Glutamatergic neuron (in vitro differentiated cells): ENCODE measurements at regions not wholly inside any gene's neighbourhood (a gene's known extent, or its start where the extent isn't known, plus 50 kb on each side); places are given as distances from the start of the nearest gene placed in this dataset.
"Not testable (repeated sequence)": the region's sequence is repeated elsewhere in the genome, so short reads cannot be mapped to it uniquely, and the experiment has no call there.

ENCODE experiments used
- DNase-seq: peaks from one replicate; pipeline ENCODE4 v3.0.0; 2022
- H3K27ac Mint-ChIP-seq: one replicate; pipeline ENCODE4 v1.8.0; 2020; ENCODE audit warnings: mild to moderate bottlenecking, mixed read lengths, inconsistent platforms; ENCODE audit not compliant: unreplicated experiment
- H3K27me3 Mint-ChIP-seq: one replicate; pipeline ENCODE4 v1.8.0; 2020; ENCODE audit warnings: mild to moderate bottlenecking, moderate library complexity, mixed read lengths, inconsistent platforms; ENCODE audit not compliant: unreplicated experiment
- H3K36me3 Mint-ChIP-seq: one replicate; pipeline ENCODE4 v1.8.0; 2020; ENCODE audit warnings: mild to moderate bottlenecking, mixed read lengths, inconsistent platforms; ENCODE audit not compliant: unreplicated experiment
- H3K4me1 Mint-ChIP-seq: one replicate; pipeline ENCODE4 v1.8.0; 2020; ENCODE audit warnings: mild to moderate bottlenecking, low read depth, mixed read lengths, inconsistent platforms; ENCODE audit not compliant: unreplicated experiment
- H3K4me3 Mint-ChIP-seq: one replicate; pipeline ENCODE4 v1.8.0; 2020; ENCODE audit warnings: mild to moderate bottlenecking, mixed read lengths, inconsistent platforms; ENCODE audit not compliant: unreplicated experiment
- H3K9me3 Mint-ChIP-seq: one replicate; pipeline ENCODE4 v1.8.0; 2020; ENCODE audit warnings: mild to moderate bottlenecking, moderate library complexity, mixed read lengths, inconsistent platforms; ENCODE audit not compliant: unreplicated experiment
- CTCF ChIP-seq: fragments of 200-600 bp; sonication (generic); IDR thresholded peaks from one replicate; pipeline ENCODE4 v1.5.0; 2021; ENCODE audit not compliant: partially characterized antibody, unreplicated experiment

DNA sequence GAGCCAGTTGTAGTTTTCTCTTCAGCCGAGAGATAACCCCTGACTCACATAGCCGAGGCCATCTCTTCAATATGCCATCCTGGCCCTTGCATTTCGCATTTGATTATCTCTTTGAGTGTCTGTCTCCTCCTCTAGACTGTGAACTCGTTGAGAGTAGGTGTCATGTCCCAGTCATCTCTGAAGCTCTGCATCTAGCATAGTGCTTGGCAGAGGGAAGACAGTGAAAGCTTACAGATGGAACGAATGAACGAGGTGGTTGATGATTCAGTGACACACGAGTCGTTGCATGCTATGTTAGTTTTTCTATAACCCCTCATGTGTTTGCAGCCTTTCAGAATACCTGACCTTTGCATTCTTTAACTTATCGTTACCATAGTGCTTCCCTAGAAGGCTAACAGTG, 59.9 kb upstream of the CYRIA start:
- H3K27ac Mint-ChIP-seq = no peak overlapping the region

GRCh38 chr2:16722677-16723076, 57.0 kb upstream of the CYRIA start:
- no peak for DNase-seq
- Mint-ChIP-seq H3K27me3 (peaks cover 4% of the 10 kb centered on the region), H3K27ac (no peak overlapping the region)

More for the DNA sequence above, 59.9 kb upstream of the CYRIA start:
- no peaks in the 10 kb centered on the region for H3K9me3 Mint-ChIP-seq
- peaks cover 2% of the 10 kb centered on the region for H3K27me3 Mint-ChIP-seq
- peaks cover 11% of the 10 kb centered on the region for H3K4me1 Mint-ChIP-seq
- no peak for TF ChIP-seq CTCF
- no peak overlapping the region for H3K4me3 Mint-ChIP-seq
- H3K36me3 Mint-ChIP-seq = no peaks in the 10 kb centered on the region
- DNase-seq = no peak

GRCh38 chr2:16722126-16722525, 56.5 kb upstream of the CYRIA start:
- H3K27ac Mint-ChIP-seq = no peak overlapping the region
- DNase-seq = no peak
- no peaks in the 10 kb centered on the region for H3K9me3 Mint-ChIP-seq
- TF ChIP-seq CTCF = no peak
- H3K4me3 Mint-ChIP-seq = no peak overlapping the region
- H3K27me3 Mint-ChIP-seq = peaks cover 4% of the 10 kb centered on the region
- H3K36me3 Mint-ChIP-seq = no peaks in the 10 kb centered on the region
- H3K4me1 Mint-ChIP-seq = peaks cover 25% of the 10 kb centered on the region

More at GRCh38 chr2:16722677-16723076, 57.0 kb upstream of the CYRIA start:
- peaks cover 19% of the 10 kb centered on the region for H3K4me1 Mint-ChIP-seq
- no peak for TF ChIP-seq CTCF
- H3K9me3 Mint-ChIP-seq = no peaks in the 10 kb centered on the region
- H3K36me3 Mint-ChIP-seq = no peaks in the 10 kb centered on the region
- no peak overlapping the region for H3K4me3 Mint-ChIP-seq

GRCh38 chr2:16721529-16721928, 55.9 kb upstream of the CYRIA start:
- H3K27me3 Mint-ChIP-seq, H3K36me3 Mint-ChIP-seq, DNase-seq, H3K27ac Mint-ChIP-seq, H3K4me3 Mint-ChIP-seq, H3K9me3 Mint-ChIP-seq: not testable (repeated sequence)
- peaks cover 25% of the 10 kb centered on the region for H3K4me1 Mint-ChIP-seq

GRCh38 chr2:16720737-16721136, 55.1 kb upstream of the CYRIA start:
- not testable (repeated sequence) for H3K36me3 Mint-ChIP-seq, H3K9me3 Mint-ChIP-seq, H3K27ac Mint-ChIP-seq, DNase-seq, H3K27me3 Mint-ChIP-seq, H3K4me3 Mint-ChIP-seq
- peaks cover 25% of the 10 kb centered on the region for H3K4me1 Mint-ChIP-seq

GRCh38 chr2:16719485-16719808, 53.8 kb upstream of the CYRIA start:
- no peak for DNase-seq
- H3K4me3 Mint-ChIP-seq = no peak overlapping the region
- no peaks in the 10 kb centered on the region for H3K36me3 Mint-ChIP-seq
- H3K9me3 Mint-ChIP-seq = no peaks in the 10 kb centered on the region
- H3K4me1 Mint-ChIP-seq = peaks cover 16% of the 10 kb centered on the region
- no peak overlapping the region for H3K27ac Mint-ChIP-seq
- TF ChIP-seq CTCF = no peak
- peaks cover 4% of the 10 kb centered on the region for H3K27me3 Mint-ChIP-seq
